CD4-positive, alpha-beta T cell treated with Interleukin-21 for 1 hour (primary cell): ENCODE measurements at regions not wholly inside any gene's neighbourhood (a gene's known extent, or its start where the extent isn't known, plus 50 kb on each side); places are given as distances from the start of the nearest gene placed in this dataset.

Experiments used
- DNase-seq: peaks from one replicate; pipeline ENCODE4 v3.0.0-alpha.2; 2020

- no peak for DNase-seq
Observed at GRCh38 chr12:93106910-93107309, 177.8 kb upstream of the EEA1 start.

GRCh38 chr12:93107514-93108312 is 178.6 kb upstream of the EEA1 start:
- DNase-seq: no peak

GRCh38 chr12:93108985-93109384 is 179.9 kb upstream of the EEA1 start:
- no peak for DNase-seq

- DNase-seq: no peak
Observed at GRCh38 chr12:93109551-93110203, 180.6 kb upstream of the EEA1 start.

- DNase-seq: no peak
Observed at GRCh38 chr12:93111773-93112172, 182.7 kb upstream of the EEA1 start.

- no peak for DNase-seq
Observed at GRCh38 chr12:93113317-93114006, 184.4 kb upstream of the EEA1 start.

GRCh38 chr12:93115198-93115601 is 186.1 kb upstream of the EEA1 start:
- no peak for DNase-seq

- no peak for DNase-seq
Observed at GRCh38 chr12:93115646-93116045, 186.6 kb upstream of the EEA1 start.

GRCh38 chr12:93116632-93117031 is 187.5 kb upstream of the EEA1 start:
- DNase-seq: no peak

- no peak for DNase-seq
Observed at GRCh38 chr12:93121729-93122488, 192.8 kb upstream of the EEA1 start.

- DNase-seq: no peak
Observed at GRCh38 chr12:93122569-93123091, 193.5 kb upstream of the EEA1 start.

GRCh38 chr12:93125126-93125525 is 196.0 kb upstream of the EEA1 start:
- no peak for DNase-seq

- DNase-seq: no peak
Observed at GRCh38 chr12:93126069-93126474, 197.0 kb upstream of the EEA1 start.

- no peak for DNase-seq
Observed at GRCh38 chr12:93127107-93127560, 198.0 kb upstream of the EEA1 start.

GRCh38 chr12:93127582-93128331 is 198.7 kb upstream of the EEA1 start:
- no peak for DNase-seq

GRCh38 chr12:93128332-93128707 is 199.2 kb upstream of the EEA1 start:
- no peak for DNase-seq

- DNase-seq: no peak
Observed at GRCh38 chr12:93130366-93131054, 201.4 kb upstream of the EEA1 start.

- DNase-seq: no peak
Observed at GRCh38 chr12:93133361-93133760, 204.3 kb upstream of the EEA1 start.

GRCh38 chr12:93134175-93134890 is 205.2 kb upstream of the EEA1 start:
- DNase-seq: no peak

GRCh38 chr12:93134893-93135285 is 205.8 kb upstream of the EEA1 start:
- DNase-seq: no peak
